WTC11 (cell line): ENCODE measurements at regions not wholly inside any gene's neighbourhood (a gene's known extent, or its start where the extent isn't known, plus 50 kb on each side); places are given as distances from the start of the nearest gene placed in this dataset.

Source experiments
- ATAC-seq: fragments of 200-7000 bp; cut with Tn5 transposase; 2 replicates; pipeline ENCODE4 v1.10.0; 2021; ENCODE audit warnings: mild to moderate bottlenecking, moderate library complexity
- CTCF ChIA-PET: fragments of 300-600 bp; sonication (Branson Sonifier 250); formaldehyde crosslinking; loops from one replicate; lab custom pipeline; 2021; ENCODE audit warnings: antibody characterized with exemption; lab: Charles Lee
- POLR2A ChIA-PET: fragments of 350-600 bp; sonication (Branson Sonifier 250); formaldehyde crosslinking; loops from one replicate; lab custom pipeline; 2021; ENCODE audit warnings: antibody characterized with exemption; lab: Charles Lee
- DNase-seq: peaks from one replicate; pipeline ENCODE4 v3.0.0; 2021; ENCODE audit warnings: low spot score
- H3K27ac Mint-ChIP-seq: 2 replicates; pipeline ENCODE4 v1.8.0; 2021; ENCODE audit warnings: mixed read lengths
- H3K27me3 Mint-ChIP-seq: 2 replicates; pipeline ENCODE4 v1.8.0; 2021; ENCODE audit warnings: low read depth, mild to moderate bottlenecking, moderate library complexity, mixed read lengths
- H3K36me3 Mint-ChIP-seq: 2 replicates; pipeline ENCODE4 v1.8.0; 2021; ENCODE audit warnings: mixed read lengths
- H3K4me1 Mint-ChIP-seq: 2 replicates; pipeline ENCODE4 v1.8.0; 2022; ENCODE audit warnings: mixed read lengths
- H3K4me3 Mint-ChIP-seq: 2 replicates; pipeline ENCODE4 v1.8.0; 2021; ENCODE audit warnings: mild to moderate bottlenecking, moderate library complexity, mixed read lengths
- H3K9me3 Mint-ChIP-seq: 2 replicates; pipeline ENCODE4 v1.8.0; 2021; ENCODE audit warnings: mixed read lengths
- AR ChIP-seq: fragments of 250-450 bp; sonication (Bioruptor Pico); IDR thresholded peaks from 2 replicates; pipeline ENCODE4 v1.9.0; 2021; ENCODE audit warnings: mild to moderate bottlenecking
- ATF1 ChIP-seq: sonication (generic); formaldehyde crosslinking; IDR thresholded peaks from 2 replicates; pipeline ENCODE4 v1.8.1; 2023; ENCODE audit warnings: mild to moderate bottlenecking, moderate library complexity, missing genetic modification reagents
- CTCF ChIP-seq: fragments of 200-600 bp; IDR thresholded peaks from 2 replicates; pipeline ENCODE4 v1.8.0; 2022; ENCODE audit warnings: antibody characterized with exemption
- E2F5 ChIP-seq: sonication (generic); formaldehyde crosslinking; IDR thresholded peaks from 2 replicates; pipeline ENCODE4 v1.8.1; 2022; ENCODE audit warnings: mild to moderate bottlenecking, moderate library complexity, missing genetic modification reagents
- HMGA2 ChIP-seq: fragments of 250-450 bp; sonication (Bioruptor Pico); IDR thresholded peaks from 2 replicates; pipeline ENCODE4 v1.4.0; 2021; ENCODE audit warnings: mild to moderate bottlenecking, moderate library complexity
- KAT7 ChIP-seq: sonication (generic); formaldehyde crosslinking; IDR thresholded peaks from 2 replicates; pipeline ENCODE4 v1.8.1; 2023; ENCODE audit warnings: missing genetic modification reagents, mild to moderate bottlenecking, borderline replicate concordance
- MAX ChIP-seq: sonication (generic); formaldehyde crosslinking; IDR thresholded peaks from 2 replicates; pipeline ENCODE4 v1.8.0; 2022; ENCODE audit warnings: mild to moderate bottlenecking, missing genetic modification reagents
- NFE2L1 ChIP-seq: sonication (generic); formaldehyde crosslinking; IDR thresholded peaks from 2 replicates; pipeline ENCODE4 v1.8.1; 2023; ENCODE audit warnings: missing genetic modification reagents
- TEAD1 ChIP-seq: sonication (generic); formaldehyde crosslinking; IDR thresholded peaks from 2 replicates; pipeline ENCODE4 v1.8.0; 2022; ENCODE audit warnings: mild to moderate bottlenecking, missing genetic modification reagents
- USF2 ChIP-seq: sonication (generic); formaldehyde crosslinking; IDR thresholded peaks from 2 replicates; pipeline ENCODE4 v1.8.1; 2023; ENCODE audit warnings: mild to moderate bottlenecking, missing genetic modification reagents, moderate library complexity
- ZNF281 ChIP-seq: sonication (generic); formaldehyde crosslinking; IDR thresholded peaks from 2 replicates; pipeline ENCODE4 v1.8.0; 2023; ENCODE audit warnings: mild to moderate bottlenecking, missing genetic modification reagents
- ZNF317 ChIP-seq: sonication (generic); formaldehyde crosslinking; IDR thresholded peaks from 2 replicates; pipeline ENCODE4 v1.8.1; 2023; ENCODE audit warnings: low read depth, mild to moderate bottlenecking, moderate library complexity, missing genetic modification reagents, borderline replicate concordance
- ZNF532 ChIP-seq: fragments of 250-450 bp; sonication (Bioruptor Pico); IDR thresholded peaks from 2 replicates; pipeline ENCODE4 v1.9.0; 2021; ENCODE audit warnings: mild to moderate bottlenecking, borderline replicate concordance

GRCh38 chr7:95687759-95688343, 84.5 kb upstream of the DYNC1I1 start:
- POLR2A ChIA-PET = no interaction called here
- TF ChIP-seq CTCF (peak; percentile 34; the same call in 1 of the 2 replicates), HMGA2 (CRISPR knock-in tag) (no peak)
- TF ChIP-seq, all 79 proteins: peak for 1
- Mint-ChIP-seq H3K27me3 (no peaks in the 10 kb centered on the region), H3K27ac (no peak overlapping the region), H3K4me1 (peaks cover 6% of the 10 kb centered on the region; the same call in 1 of the 2 replicates), H3K36me3 (no peaks in the 10 kb centered on the region), H3K9me3 (no peaks in the 10 kb centered on the region), H3K4me3 (no peak overlapping the region)
- DNase-seq = no peak
- ATAC-seq = peak; percentile 64
- CTCF ChIA-PET = interaction anchor here (0.6 to 7.8 kb wide), 25 partner anchors 9 to 1251 kb away, joined by 3 to 232 read pairs (median 4); partner anchors contain the start of genes DYNC1I1 and PON3

GRCh38 chr7:95686109-95686508, 86.2 kb upstream of the DYNC1I1 start:
- no peaks in the 10 kb centered on the region for H3K9me3 Mint-ChIP-seq
- ATAC-seq (peak; percentile 59), DNase-seq (peak; percentile 18)
- ChIA-PET CTCF (interaction anchor here (0.5 to 7.8 kb wide), 19 partner anchors 12 to 1237 kb away, joined by 3 to 232 read pairs (median 4); partner anchors contain the start of gene PON3), POLR2A (interaction anchor here (1.5 kb wide), 1 partner anchor 158 kb away, joined by 3 read pairs; no protein-coding TSS in a partner anchor)
- H3K36me3 Mint-ChIP-seq = no peaks in the 10 kb centered on the region
- TF ChIP-seq TEAD1 = no peak
- peak; percentile 20; the same call in 1 of the 2 replicates for TF ChIP-seq CTCF
- TF ChIP-seq ZNF317 (CRISPR knock-in tag) = no peak
- TF ChIP-seq ATF1 (CRISPR knock-in tag) = no peak
- no peak for TF ChIP-seq KAT7
- no peaks in the 10 kb centered on the region for H3K27me3 Mint-ChIP-seq
- peaks cover 6% of the 10 kb centered on the region; the same call in 1 of the 2 replicates for H3K4me1 Mint-ChIP-seq
- no peak overlapping the region for H3K4me3 Mint-ChIP-seq
- no peak overlapping the region for H3K27ac Mint-ChIP-seq

GRCh38 chr7:95684505-95684904, 87.8 kb upstream of the DYNC1I1 start:
- Mint-ChIP-seq H3K27me3 (no peaks in the 10 kb centered on the region), H3K27ac (no peak overlapping the region)
- CTCF ChIA-PET = interaction anchor here (1.0 to 2.9 kb wide), 10 partner anchors 10 to 1235 kb away, joined by 3 to 30 read pairs (median 6); no protein-coding TSS in a partner anchor
- TF ChIP-seq NFE2L1 (CRISPR knock-in tag) (no peak), AR (CRISPR knock-in tag) (no peak), MAX (CRISPR knock-in tag) (no peak), ZNF532 (no peak), USF2 (CRISPR knock-in tag) (no peak), ZNF281 (CRISPR knock-in tag) (no peak), KAT7 (no peak), E2F5 (CRISPR knock-in tag) (no peak)

More at GRCh38 chr7:95684505-95684904, 87.8 kb upstream of the DYNC1I1 start:
- Mint-ChIP-seq H3K9me3 (no peaks in the 10 kb centered on the region), H3K4me3 (no peak overlapping the region), H3K4me1 (0 out of 2 replicates have a peak, but pooled peaks cover 3% of the 10 kb centered on the region), H3K36me3 (no peaks in the 10 kb centered on the region)
- POLR2A ChIA-PET = no interaction called here
- no peak for DNase-seq
- no peak for ATAC-seq
